HepG2 (cell line): ENCODE measurements at regions not wholly inside any gene's neighbourhood (a gene's known extent, or its start where the extent isn't known, plus 50 kb on each side); places are given as distances from the start of the nearest gene placed in this dataset.
A peak's percentile ranks its signal among the peaks of the same experiment; 100 is the strongest.

Experiments used
- ETV5 ChIP-seq: IDR thresholded peaks from 2 replicates; pipeline ENCODE4 v1.6.1; 2018; ENCODE audit warnings: missing biosample characterization, missing genetic modification reagents, inconsistent platforms, borderline replicate concordance
- FOXK2 ChIP-seq: fragments of 450-650 bp; IDR thresholded peaks from 2 replicates; pipeline ENCODE4 v1.6.1; 2016
- MBD4 ChIP-seq: IDR thresholded peaks from 2 replicates; pipeline ENCODE4 v1.6.1; 2012; ENCODE audit warnings: low read length, inconsistent platforms, borderline replicate concordance
- MZF1 ChIP-seq: sonication (generic); formaldehyde crosslinking; IDR thresholded peaks from 2 replicates; pipeline ENCODE4 v1.8.1; 2023; ENCODE audit warnings: mild to moderate bottlenecking, missing genetic modification reagents, borderline replicate concordance
- NFRKB ChIP-seq: fragments of 450-650 bp; IDR thresholded peaks from 2 replicates; pipeline ENCODE4 v1.6.1; 2017
- PHB2 ChIP-seq: fragments of 450-650 bp; IDR thresholded peaks from 2 replicates; pipeline ENCODE4 v1.6.1; 2018; ENCODE audit not compliant: partially characterized antibody
- PHF20 ChIP-seq: sonication (generic); formaldehyde crosslinking; IDR thresholded peaks from 2 replicates; pipeline ENCODE4 v1.5.0; 2020; ENCODE audit warnings: mild to moderate bottlenecking, missing genetic modification reagents
- ZFP1 ChIP-seq: IDR thresholded peaks from 2 replicates; pipeline ENCODE4 v1.6.1; 2016
- ZMYM3 ChIP-seq: sonication (generic); formaldehyde crosslinking; IDR thresholded peaks from 2 replicates; pipeline ENCODE4 v1.5.1; 2020; ENCODE audit warnings: mild to moderate bottlenecking, missing genetic modification reagents
- ZNF121 ChIP-seq: sonication (generic); formaldehyde crosslinking; IDR thresholded peaks from 2 replicates; pipeline ENCODE4 v1.5.0; 2020; ENCODE audit warnings: mild to moderate bottlenecking, missing genetic modification reagents
- ZNF549 ChIP-seq: sonication (generic); formaldehyde crosslinking; IDR thresholded peaks from 2 replicates; pipeline ENCODE4 v1.5.0; 2020; ENCODE audit warnings: missing genetic modification reagents
- TF ChIP-seq, protein P1 (sequence below): sonication (generic); formaldehyde crosslinking; IDR thresholded peaks from 2 replicates; pipeline ENCODE4 v1.5.1; 2020; ENCODE audit warnings: missing genetic modification reagents, mild to moderate bottlenecking, borderline replicate concordance
- TF ChIP-seq, protein P2 (sequence below): sonication (generic); formaldehyde crosslinking; IDR thresholded peaks from 2 replicates; pipeline ENCODE4 v1.4.0; 2020; ENCODE audit warnings: missing genetic modification reagents, borderline replicate concordance
- TF ChIP-seq, protein P3 (sequence below): sonication (generic); formaldehyde crosslinking; IDR thresholded peaks from 2 replicates; pipeline ENCODE4 v1.4.0; 2020; ENCODE audit warnings: missing genetic modification reagents
- TF ChIP-seq, protein P4 (sequence below): IDR thresholded peaks from 2 replicates; pipeline ENCODE4 v1.6.1; 2016; ENCODE audit warnings: control low read depth
- TF ChIP-seq, protein P5 (sequence below): sonication (generic); formaldehyde crosslinking; IDR thresholded peaks from 2 replicates; pipeline ENCODE4 v1.5.1; 2020; ENCODE audit warnings: missing genetic modification reagents, mild to moderate bottlenecking, borderline replicate concordance
- TF ChIP-seq, protein P6 (sequence below): sonication (generic); formaldehyde crosslinking; IDR thresholded peaks from 2 replicates; pipeline ENCODE4 v1.4.0; 2020; ENCODE audit warnings: missing genetic modification reagents, low read depth, mild to moderate bottlenecking, borderline replicate concordance

DNA sequence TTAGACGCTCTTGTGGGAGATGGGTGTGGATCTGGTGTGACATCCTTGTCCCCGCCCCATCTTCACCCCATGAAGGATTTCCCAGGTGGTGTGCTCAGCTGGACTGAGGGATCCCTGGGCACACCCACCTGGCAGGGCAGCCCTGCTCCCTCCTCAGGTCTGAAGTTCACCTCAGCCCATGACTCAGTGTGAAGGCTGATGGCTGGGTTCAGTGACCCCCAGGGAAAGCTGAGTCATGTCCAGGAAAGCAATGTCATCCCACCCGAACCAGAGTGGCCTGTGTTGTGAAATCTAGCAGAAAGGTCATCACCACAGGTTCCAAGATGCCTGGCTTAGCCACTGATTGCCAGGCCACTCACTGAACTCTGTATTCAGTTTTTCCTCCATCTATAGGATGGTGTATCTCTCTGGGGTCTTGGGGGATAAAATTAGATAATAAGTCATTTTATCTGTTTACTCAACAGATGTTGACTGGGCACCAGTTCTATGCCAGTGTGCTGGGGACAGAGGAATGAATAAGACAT lies 97.7 kb upstream of the JUN start (continued):
- TF ChIP-seq, protein P1, sequence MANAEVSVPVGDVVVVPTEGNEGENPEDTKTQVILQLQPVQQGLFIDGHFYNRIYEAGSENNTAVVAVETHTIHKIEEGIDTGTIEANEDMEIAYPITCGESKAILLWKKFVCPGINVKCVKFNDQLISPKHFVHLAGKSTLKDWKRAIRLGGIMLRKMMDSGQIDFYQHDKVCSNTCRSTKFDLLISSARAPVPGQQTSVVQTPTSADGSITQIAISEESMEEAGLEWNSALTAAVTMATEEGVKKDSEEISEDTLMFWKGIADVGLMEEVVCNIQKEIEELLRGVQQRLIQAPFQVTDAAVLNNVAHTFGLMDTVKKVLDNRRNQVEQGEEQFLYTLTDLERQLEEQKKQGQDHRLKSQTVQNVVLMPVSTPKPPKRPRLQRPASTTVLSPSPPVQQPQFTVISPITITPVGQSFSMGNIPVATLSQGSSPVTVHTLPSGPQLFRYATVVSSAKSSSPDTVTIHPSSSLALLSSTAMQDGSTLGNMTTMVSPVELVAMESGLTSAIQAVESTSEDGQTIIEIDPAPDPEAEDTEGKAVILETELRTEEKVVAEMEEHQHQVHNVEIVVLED (CRISPR knock-in tag) = no peak
- 0 out of 2 replicates have a peak, but pooled peaks have one; percentile 9 for TF ChIP-seq FOXK2
- no peak for TF ChIP-seq ZNF549 (CRISPR knock-in tag)
- TF ChIP-seq ZMYM3 (CRISPR knock-in tag) = peak; percentile 66; the same call in 1 of the 2 replicates
- TF ChIP-seq MBD4 = no peak; the same call in 1 of the 2 replicates
- no peak for TF ChIP-seq MZF1 (CRISPR knock-in tag)
- TF ChIP-seq PHF20 (CRISPR knock-in tag) = no peak; the same call in 1 of the 2 replicates
- TF ChIP-seq, protein P2, sequence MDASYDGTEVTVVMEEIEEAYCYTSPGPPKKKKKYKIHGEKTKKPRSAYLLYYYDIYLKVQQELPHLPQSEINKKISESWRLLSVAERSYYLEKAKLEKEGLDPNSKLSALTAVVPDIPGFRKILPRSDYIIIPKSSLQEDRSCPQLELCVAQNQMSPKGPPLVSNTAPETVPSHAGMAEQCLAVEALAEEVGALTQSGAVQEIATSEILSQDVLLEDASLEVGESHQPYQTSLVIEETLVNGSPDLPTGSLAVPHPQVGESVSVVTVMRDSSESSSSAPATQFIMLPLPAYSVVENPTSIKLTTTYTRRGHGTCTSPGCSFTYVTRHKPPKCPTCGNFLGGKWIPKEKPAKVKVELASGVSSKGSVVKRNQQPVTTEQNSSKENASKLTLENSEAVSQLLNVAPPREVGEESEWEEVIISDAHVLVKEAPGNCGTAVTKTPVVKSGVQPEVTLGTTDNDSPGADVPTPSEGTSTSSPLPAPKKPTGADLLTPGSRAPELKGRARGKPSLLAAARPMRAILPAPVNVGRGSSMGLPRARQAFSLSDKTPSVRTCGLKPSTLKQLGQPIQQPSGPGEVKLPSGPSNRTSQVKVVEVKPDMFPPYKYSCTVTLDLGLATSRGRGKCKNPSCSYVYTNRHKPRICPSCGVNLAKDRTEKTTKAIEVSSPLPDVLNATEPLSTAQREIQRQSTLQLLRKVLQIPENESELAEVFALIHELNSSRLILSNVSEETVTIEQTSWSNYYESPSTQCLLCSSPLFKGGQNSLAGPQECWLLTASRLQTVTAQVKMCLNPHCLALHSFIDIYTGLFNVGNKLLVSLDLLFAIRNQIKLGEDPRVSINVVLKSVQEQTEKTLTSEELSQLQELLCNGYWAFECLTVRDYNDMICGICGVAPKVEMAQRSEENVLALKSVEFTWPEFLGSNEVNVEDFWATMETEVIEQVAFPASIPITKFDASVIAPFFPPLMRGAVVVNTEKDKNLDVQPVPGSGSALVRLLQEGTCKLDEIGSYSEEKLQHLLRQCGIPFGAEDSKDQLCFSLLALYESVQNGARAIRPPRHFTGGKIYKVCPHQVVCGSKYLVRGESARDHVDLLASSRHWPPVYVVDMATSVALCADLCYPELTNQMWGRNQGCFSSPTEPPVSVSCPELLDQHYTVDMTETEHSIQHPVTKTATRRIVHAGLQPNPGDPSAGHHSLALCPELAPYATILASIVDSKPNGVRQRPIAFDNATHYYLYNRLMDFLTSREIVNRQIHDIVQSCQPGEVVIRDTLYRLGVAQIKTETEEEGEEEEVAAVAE (CRISPR knock-in tag) = peak; percentile 85
- TF ChIP-seq, protein P3, sequence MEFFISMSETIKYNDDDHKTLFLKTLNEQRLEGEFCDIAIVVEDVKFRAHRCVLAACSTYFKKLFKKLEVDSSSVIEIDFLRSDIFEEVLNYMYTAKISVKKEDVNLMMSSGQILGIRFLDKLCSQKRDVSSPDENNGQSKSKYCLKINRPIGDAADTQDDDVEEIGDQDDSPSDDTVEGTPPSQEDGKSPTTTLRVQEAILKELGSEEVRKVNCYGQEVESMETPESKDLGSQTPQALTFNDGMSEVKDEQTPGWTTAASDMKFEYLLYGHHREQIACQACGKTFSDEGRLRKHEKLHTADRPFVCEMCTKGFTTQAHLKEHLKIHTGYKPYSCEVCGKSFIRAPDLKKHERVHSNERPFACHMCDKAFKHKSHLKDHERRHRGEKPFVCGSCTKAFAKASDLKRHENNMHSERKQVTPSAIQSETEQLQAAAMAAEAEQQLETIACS = no peak
- TF ChIP-seq, protein P4, sequence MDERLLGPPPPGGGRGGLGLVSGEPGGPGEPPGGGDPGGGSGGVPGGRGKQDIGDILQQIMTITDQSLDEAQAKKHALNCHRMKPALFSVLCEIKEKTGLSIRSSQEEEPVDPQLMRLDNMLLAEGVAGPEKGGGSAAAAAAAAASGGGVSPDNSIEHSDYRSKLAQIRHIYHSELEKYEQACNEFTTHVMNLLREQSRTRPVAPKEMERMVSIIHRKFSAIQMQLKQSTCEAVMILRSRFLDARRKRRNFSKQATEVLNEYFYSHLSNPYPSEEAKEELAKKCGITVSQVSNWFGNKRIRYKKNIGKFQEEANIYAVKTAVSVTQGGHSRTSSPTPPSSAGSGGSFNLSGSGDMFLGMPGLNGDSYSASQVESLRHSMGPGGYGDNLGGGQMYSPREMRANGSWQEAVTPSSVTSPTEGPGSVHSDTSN (CRISPR knock-in tag) = peak; percentile 42; the same call in 1 of the 2 replicates
- TF ChIP-seq, protein P5, sequence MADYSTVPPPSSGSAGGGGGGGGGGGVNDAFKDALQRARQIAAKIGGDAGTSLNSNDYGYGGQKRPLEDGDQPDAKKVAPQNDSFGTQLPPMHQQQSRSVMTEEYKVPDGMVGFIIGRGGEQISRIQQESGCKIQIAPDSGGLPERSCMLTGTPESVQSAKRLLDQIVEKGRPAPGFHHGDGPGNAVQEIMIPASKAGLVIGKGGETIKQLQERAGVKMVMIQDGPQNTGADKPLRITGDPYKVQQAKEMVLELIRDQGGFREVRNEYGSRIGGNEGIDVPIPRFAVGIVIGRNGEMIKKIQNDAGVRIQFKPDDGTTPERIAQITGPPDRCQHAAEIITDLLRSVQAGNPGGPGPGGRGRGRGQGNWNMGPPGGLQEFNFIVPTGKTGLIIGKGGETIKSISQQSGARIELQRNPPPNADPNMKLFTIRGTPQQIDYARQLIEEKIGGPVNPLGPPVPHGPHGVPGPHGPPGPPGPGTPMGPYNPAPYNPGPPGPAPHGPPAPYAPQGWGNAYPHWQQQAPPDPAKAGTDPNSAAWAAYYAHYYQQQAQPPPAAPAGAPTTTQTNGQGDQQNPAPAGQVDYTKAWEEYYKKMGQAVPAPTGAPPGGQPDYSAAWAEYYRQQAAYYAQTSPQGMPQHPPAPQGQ (CRISPR knock-in tag) = no peak
- TF ChIP-seq ETV5 (CRISPR knock-in tag) = peak; percentile 79; the same call in 1 of the 2 replicates
- TF ChIP-seq ZFP1 (CRISPR knock-in tag) = peak; percentile 77; the same call in 1 of the 2 replicates
- no peak for TF ChIP-seq PHB2
- TF ChIP-seq NFRKB = no peak
- TF ChIP-seq, protein P6, sequence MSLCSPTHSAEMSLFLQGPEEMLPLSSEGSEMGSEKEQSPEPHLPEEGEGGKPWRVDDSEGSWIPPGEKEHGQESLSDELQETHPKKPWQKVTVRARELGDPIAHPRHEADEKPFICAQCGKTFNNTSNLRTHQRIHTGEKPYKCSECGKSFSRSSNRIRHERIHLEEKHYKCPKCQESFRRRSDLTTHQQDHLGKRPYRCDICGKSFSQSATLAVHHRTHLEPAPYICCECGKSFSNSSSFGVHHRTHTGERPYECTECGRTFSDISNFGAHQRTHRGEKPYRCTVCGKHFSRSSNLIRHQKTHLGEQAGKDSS (CRISPR knock-in tag) = peak; percentile 83; the same call in 1 of the 2 replicates
- peak; percentile 44; the same call in 1 of the 2 replicates for TF ChIP-seq ZNF121 (CRISPR knock-in tag)
